ENCODE measurements at regions not wholly inside any gene's neighbourhood (a gene's known extent, or its start where the extent isn't known, plus 50 kb on each side); places are given as distances from the start of the nearest gene placed in this dataset.

GRCh38 chr11:134687548-134687947, 275.5 kb upstream of the B3GAT1 start:
- Histone ChIP-seq H3K4me3 (replicated peaks in 1 of 3; ENCODE audit: insufficient read depth in 1 of 3, low read depth in 2 of 3, low read length in 3 of 3) (no peak overlapping the region), H4K20me1 (ENCODE audit: insufficient read depth, low read length) (no peaks in the 10 kb centered on the region), H3K79me2 (ENCODE audit: insufficient read depth, low read length) (no peaks in the 10 kb centered on the region), H3K4me1 (ENCODE audit: insufficient read depth, low read length) (no peaks in the 10 kb centered on the region), H3K9ac (ENCODE audit: insufficient read depth, low read depth, low read length) (no peak overlapping the region), H3K36me3 (replicated peaks in 1 of 2; ENCODE audit: control insufficient read depth in 1 of 2, insufficient read depth in 2 of 2, low read length in 2 of 2) (no peaks in the 10 kb centered on the region), H2AFZ (ENCODE audit: low read length) (no peak overlapping the region), H3K27me3 (ENCODE audit: control insufficient read depth in 1 of 2, insufficient read depth in 2 of 2, low read length in 2 of 2) (peaks cover 0 to 20% of the 10 kb centered on the region in 2 experiments; a peak in 2 of 5 replicates), H3K27ac (ENCODE audit: extremely low read length, insufficient read depth, low read length) (no peak overlapping the region), H3K4me2 (ENCODE audit: low read depth, low read length) (no peak overlapping the region), H3K9me3 (ENCODE audit: low read length) (no peaks in the 10 kb centered on the region)
- in situ Hi-C loops (cut with HindIII; ENCODE audit: extremely low pct_ligation_motif_present, low pct_unique_long_range_greater_than_20kb) = no loop called here
- FAIRE-seq (no peak), DNase-seq (ENCODE audit: low spot score) (no peak), ATAC-seq (no peak)
- intact Hi-C loops (cut with micrococcal nuclease; ENCODE audit: unreplicated experiment) = no loop called here
- TF ChIP-seq CEBPB (IDR thresholded peaks at IDR 0.05; ENCODE audit: borderline replicate concordance, low read depth, low read length) = no peak
- no peak for TF ChIP-seq RAD51 (IDR thresholded peaks at IDR 0.05; ENCODE audit: borderline replicate concordance)
- no peak for TF ChIP-seq ATF7 (IDR thresholded peaks at IDR 0.05)
- TF ChIP-seq ATF7 (CRISPR knock-in tag; IDR thresholded peaks at IDR 0.05) = no peak
- no peak for TF ChIP-seq HNRNPK (IDR thresholded peaks at IDR 0.05; ENCODE audit: low read depth, low read length, poor library complexity, severe bottlenecking)
- no peak for TF ChIP-seq ZNF672 (CRISPR knock-in tag; IDR thresholded peaks at IDR 0.05)
- no peak for TF ChIP-seq ZNF33B (CRISPR knock-in tag; IDR thresholded peaks at IDR 0.05)
- no peak for TF ChIP-seq ZNF891 (CRISPR knock-in tag; IDR thresholded peaks at IDR 0.05)
- no peak for TF ChIP-seq ZNF562 (CRISPR knock-in tag; IDR thresholded peaks at IDR 0.05; ENCODE audit: borderline replicate concordance)
- TF ChIP-seq UBTF (CRISPR knock-in tag; IDR thresholded peaks at IDR 0.05) = no peak
- no peak for TF ChIP-seq CHD4 (IDR thresholded peaks at IDR 0.05; ENCODE audit: borderline replicate concordance, low read length)
- ChIA-PET POLR2A (no interaction called here), CTCF (ENCODE audit: low intra/inter-chr PET ratio, low total read pairs) (no interaction called here)
- WGBS (ENCODE audit: low lambda C conversion rate) = 14% methylated on average over 2 of the region's 2 CpGs
- no TSS peak for BruUV-seq (replicated peaks)
